GM19043 (cell line): ENCODE measurements at regions not wholly inside any gene's neighbourhood (a gene's known extent, or its start where the extent isn't known, plus 50 kb on each side); places are given as distances from the start of the nearest gene placed in this dataset.
"Not testable (repeated sequence)": the region's sequence is repeated elsewhere in the genome, so short reads cannot be mapped to it uniquely, and the experiment has no call there.

Experiments used
- ATAC-seq: cut with Tn5 transposase; IDR thresholded peaks from one replicate; pipeline ENCODE4 v1.9.1; 2021; ENCODE audit warnings: low read depth; ENCODE audit not compliant: unreplicated experiment

DNA sequence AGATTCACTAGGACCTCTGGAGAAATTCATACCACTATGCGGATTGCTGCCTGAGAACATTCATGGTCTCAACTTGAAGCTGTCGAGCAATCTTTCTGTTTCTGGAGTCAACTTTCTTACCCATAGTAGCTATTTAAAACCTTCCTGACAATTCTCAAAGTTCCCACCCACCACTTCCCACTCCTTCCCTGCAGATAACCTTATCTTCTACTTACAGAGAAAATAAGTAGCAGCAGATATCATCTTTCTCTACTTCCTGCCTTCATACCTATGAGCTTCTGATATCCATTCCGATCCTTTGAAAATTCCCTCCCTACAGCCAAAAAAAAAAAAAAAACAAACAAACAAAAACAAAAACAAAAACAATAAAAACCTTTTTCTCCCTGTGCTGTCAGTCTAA, 81.2 kb upstream of the CYRIA start:
- ATAC-seq = no peak

DNA sequence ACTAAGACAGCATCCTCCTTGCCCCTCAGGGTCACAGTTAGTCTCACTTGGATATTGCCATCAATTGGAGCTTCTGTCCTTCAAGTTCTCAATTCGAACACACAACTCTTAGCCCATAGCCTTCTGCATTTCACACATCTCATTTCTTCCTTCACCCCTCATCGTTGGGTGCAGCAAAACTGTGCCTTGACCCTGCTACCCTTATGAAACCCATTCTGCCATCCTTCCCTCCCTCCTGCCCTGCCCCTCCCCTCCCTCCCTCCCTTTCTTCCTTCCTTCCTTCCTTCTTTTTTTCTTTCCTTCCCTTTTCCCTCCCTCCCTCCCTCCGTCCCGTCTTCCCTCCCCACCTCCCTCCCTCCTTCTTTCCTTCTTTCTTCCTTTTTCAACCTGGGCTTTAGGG, 80.7 kb upstream of the CYRIA start:
- ATAC-seq = no peak

GRCh38 chr2:16745466-16745865, 79.8 kb upstream of the CYRIA start:
- ATAC-seq = no peak

GRCh38 chr2:16744521-16744920, 78.9 kb upstream of the CYRIA start:
- no peak for ATAC-seq

DNA sequence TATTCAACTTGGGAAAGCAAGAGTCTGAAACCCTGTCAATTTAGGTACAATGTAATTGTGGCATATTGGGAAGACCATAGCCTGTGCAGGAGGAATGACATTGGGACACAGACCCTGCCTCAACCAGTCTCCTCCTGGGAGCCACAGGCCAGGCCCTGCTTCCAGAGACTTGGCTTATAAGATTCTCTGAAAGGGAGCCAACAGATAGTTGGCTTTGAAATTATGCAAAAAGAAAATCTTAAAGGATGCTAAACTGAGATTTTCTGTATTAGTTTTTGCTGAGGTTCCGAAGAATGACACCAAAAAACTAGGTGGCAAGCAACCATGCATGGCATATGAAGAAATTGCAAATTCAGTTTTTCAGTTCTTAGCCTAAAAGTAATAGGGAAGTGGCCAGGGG, 76.4 kb upstream of the CYRIA start:
- ATAC-seq = no peak

DNA sequence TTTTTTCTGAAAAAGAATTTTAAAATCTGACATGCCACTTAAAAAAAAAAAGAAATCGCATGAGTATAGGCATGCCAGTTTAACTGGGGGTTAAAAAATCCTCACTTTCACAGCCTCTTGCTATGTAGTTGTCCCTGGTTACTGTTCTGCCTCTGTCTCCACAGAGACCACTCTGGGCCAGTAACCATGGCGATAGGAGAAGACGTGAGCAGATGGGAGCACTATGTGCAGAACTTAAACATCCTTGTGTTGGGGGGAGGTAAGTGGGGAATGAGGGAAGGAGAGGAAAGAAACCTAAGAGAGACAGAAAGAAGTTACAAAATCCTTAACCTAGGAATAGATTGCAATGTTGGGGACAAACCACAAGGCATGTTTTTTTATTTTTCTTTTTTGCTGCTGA, 75.9 kb upstream of the CYRIA start:
- ATAC-seq = no peak

GRCh38 chr2:16739778-16740581, 74.3 kb upstream of the CYRIA start:
- no peak for ATAC-seq

DNA sequence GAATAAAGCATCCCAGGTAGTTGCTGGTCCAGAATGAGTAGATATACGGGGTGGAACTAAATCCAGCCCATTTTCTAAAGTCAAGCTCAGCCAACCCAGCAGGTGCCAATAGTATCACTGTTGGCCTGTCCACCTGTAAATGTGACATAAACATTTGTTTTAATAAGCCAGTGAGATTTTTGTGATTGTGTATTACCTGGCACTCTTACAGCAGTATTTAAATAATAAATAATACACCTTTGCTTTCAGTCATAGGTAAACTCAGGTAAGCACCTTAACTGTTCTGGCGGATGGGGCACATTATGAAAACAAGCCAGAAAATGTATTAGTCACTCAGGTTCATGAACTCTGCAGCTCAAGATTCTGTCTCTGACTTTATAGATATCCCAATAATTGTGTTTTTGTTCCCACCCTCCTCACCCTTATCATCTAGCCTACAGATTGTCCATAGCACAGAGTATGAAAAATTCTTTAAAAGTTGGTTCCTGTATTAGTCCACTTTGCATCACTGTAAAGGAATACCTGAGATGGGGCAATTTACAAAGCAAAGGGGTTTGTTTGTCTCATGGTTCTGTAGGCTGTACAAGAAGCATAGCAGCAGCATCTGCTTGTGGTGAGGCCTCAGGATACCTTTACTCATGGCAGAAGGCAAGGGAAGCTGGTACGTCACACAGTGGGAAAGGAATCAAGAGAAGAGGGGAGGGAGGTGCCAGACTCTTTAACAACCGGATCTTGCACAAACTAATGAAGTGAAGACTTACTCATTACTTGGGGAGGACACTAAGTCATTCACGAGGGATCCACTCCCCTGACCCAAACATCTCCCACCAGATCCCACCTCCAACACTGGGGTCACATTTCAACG, 73.0 kb upstream of the CYRIA start:
- ATAC-seq = no peak

- no peak for ATAC-seq
Measured at GRCh38 chr2:16737812-16738211, 72.2 kb upstream of the CYRIA start.

GRCh38 chr2:16736633-16737032, 71.0 kb upstream of the CYRIA start:
- ATAC-seq = no peak

GRCh38 chr2:16729335-16729734, 63.7 kb upstream of the CYRIA start:
- peak; percentile 42 for ATAC-seq

DNA sequence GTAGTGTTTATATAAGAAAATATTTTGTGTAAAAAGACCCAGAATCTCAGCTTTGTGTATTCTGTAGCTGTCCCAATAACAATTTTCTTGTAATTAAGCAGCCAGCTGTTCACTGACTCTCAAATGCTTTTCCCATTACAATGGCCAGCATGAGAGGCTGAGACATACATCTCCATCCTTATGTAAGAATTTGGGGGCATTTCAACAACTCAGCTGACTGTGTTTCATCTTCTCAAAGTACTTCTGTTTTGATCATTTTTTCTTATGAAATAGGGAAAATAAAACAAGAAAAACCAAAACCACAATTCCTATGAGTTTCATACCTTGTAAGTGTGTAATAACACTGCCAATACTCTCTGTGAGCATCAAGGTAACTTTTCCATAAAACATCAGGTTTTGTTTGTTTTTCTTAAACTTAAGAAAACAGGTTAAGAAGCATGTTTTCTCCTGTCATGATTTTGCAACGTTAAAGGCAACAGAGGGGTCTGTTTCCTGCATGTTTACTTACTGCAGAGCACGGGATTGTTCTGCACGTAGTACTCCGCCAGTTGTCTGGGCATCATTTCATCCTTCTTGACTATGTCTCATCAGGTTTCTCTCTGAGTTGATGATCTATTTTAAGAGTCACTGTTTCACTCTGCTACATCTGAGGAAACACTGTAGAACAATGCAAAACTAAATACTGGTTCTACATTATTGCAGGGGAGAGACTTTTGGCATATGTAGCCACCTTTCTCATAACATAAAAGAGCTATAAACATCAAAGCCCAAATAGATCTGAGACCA, 62.9 kb upstream of the CYRIA start:
- ATAC-seq = peak; percentile 77

DNA sequence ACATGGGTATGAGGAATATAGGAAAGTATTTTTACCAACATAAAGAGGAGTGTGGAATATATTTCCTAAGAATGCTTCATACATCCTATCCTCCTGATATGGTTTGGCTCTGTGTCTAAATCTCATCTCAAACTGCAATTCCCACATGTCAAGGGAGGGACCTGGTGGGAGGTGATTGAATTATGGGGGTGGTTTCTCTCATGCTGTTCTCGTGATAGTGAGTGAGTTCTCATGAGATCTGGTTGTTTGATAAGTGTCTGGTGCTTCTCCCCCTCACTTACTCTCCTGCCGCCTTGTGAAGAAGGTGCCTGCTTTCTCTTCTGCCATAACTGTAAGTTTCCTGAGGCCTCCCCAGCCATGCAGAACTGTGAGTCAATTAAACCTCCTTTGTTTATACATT, 62.2 kb upstream of the CYRIA start:
- not testable (repeated sequence) for ATAC-seq

GRCh38 chr2:16727256-16727655, 61.6 kb upstream of the CYRIA start:
- no peak for ATAC-seq

GRCh38 chr2:16726577-16726976, 60.9 kb upstream of the CYRIA start:
- no peak for ATAC-seq

DNA sequence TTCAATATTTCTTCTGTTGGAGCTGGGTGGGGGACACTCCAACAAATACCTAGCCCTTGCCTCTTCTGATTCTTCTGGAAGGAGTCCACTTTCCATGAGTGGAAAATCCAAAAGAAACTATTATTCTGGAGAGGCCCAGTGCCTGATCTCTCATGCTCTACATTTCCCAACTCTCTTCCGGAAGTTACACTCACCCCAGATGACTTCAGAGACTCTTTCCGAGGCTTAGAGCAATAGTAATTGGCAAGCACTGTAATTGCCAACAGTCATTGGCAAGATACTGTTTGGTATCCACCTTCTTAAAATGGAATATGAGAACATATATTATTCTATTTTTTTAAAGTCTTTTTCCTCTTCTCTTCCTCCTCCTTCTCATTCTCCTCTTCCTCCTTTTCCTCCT, 60.5 kb upstream of the CYRIA start:
- no peak for ATAC-seq

- ATAC-seq = no peak
Measured at GRCh38 chr2:16725549-16725948, 59.9 kb upstream of the CYRIA start.

DNA sequence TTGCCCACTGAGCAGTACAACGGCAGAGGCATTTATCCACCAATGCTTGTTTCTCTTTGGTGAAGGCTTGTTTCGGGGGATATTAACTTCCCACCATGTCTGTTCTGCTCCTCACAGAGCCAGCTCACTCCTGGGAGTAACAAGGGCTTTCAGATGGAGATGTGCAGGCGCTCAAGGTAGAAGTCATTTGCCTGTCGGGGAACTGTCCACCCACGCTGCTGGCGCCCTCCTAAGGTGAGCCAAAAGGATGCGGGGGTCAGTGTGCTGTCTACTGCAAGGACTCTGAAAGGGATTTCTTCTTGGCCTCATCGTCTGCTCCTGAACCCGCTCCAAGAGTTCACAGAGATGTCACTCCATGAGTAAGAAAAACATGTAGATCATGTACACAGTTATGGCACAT, 57.0 kb upstream of the CYRIA start:
- no peak for ATAC-seq

DNA sequence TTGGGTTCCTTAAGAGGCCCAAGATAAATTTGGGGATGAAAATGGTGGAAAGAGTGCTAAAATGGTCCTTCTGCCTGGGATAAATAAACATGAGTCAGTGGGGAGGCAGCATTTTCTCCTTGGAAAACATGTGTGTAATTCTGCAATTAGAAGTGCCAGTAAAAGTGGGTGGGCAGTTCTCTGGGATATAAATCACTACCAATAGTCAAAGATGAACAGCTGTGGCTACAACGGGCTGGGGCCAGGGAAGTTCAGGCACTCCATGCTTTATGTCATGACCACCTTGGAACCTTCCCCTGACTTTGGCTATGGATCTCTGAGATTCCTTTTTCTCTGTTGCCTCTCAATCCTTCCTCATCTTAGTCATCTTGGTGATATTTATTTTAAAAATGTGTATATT, 56.5 kb upstream of the CYRIA start:
- ATAC-seq = no peak

- not testable (repeated sequence) for ATAC-seq
Measured at GRCh38 chr2:16721529-16721928, 55.9 kb upstream of the CYRIA start.

DNA sequence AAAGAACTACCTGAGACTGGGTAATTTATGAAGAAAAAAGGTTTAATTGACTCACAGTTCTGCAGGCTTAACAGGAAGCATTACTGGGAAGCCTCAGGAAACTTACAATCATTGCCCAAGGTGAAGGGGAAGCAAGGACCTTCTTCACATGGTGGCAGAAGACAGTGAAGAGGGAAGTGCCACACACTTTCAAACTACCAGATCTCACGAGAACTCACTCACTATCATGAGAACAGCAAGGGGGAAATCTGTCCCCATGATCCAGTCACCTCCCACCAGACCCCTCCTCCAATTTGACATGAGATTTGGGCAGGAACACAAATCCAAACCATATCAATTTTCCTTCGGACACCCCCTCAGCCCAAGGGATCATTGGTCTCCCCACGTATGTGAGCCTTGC, 55.1 kb upstream of the CYRIA start:
- ATAC-seq = not testable (repeated sequence)
